ENCODE measurements at regions not wholly inside any gene's neighbourhood (a gene's known extent, or its start where the extent isn't known, plus 50 kb on each side); places are given as distances from the start of the nearest gene placed in this dataset.
"Not testable (repeated sequence)": the region's sequence is repeated elsewhere in the genome, so short reads cannot be mapped to it uniquely, and the experiment has no call there.

DNA sequence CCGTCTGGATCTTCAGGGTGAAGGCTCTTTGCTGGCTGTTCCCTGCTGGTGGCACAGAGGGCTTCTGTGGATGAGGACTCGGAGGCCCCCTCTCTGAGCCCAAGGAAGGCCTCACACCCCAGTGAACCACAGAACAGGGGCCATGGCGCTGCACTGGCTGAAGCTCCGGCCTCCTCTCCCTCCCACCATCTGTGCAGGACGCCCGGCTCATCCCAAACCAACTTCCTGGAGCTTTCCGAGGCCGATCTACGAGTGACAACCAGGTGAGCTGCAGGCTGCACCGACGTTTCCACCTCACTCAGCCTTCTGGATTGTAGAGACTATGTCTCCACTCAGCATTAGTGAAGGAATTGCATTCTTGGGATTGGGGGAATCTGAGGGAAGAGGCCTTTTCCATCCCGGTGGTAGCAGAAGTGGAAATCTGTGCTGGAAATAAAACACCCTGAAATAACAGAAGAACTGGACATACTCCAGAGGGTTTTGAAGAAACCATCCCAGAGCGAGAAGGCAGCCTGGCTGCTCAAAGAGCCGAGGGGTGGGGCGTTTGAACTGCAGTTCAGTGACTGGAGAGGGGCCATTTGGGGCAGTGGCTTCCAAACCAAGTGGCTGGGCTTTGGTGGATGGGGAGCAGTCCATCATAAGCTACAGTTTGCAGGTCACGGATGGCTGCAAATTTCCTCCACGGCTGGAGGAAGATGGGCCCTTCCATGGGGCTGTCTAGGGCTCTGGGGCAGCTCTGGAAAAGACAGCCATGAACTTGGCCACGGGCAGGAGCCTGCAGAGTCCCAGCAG lies 120.7 kb upstream of the ZNF469 start:
- TF ChIP-seq FOXA1 (IDR thresholded peaks at IDR 0.05); SUZ12 (IDR thresholded peaks at IDR 0.05); ARNT (IDR thresholded peaks at IDR 0.05); FOXM1 (IDR thresholded peaks at IDR 0.05; ENCODE audit: borderline replicate concordance); NFRKB (IDR thresholded peaks at IDR 0.05); ZNF384 (IDR thresholded peaks at IDR 0.05): not testable (repeated sequence)
